GM18498 (cell line): ENCODE measurements at regions not wholly inside any gene's neighbourhood (a gene's known extent, or its start where the extent isn't known, plus 50 kb on each side); places are given as distances from the start of the nearest gene placed in this dataset.
"Not testable (repeated sequence)": the region's sequence is repeated elsewhere in the genome, so short reads cannot be mapped to it uniquely, and the experiment has no call there.

ENCODE experiments used
- ATAC-seq: cut with Tn5 transposase; IDR thresholded peaks from one replicate; pipeline ENCODE4 v1.9.1; 2021; ENCODE audit warnings: mild to moderate bottlenecking, moderate library complexity; ENCODE audit not compliant: unreplicated experiment

GRCh38 chr10:129203819-129204218 lies 263.2 kb upstream of the MGMT start:
- no peak for ATAC-seq

- no peak for ATAC-seq
These were observed 259.7 kb upstream of the MGMT start for GRCh38 chr10:129207297-129207696.

- no peak for ATAC-seq
These were observed 256.2 kb upstream of the MGMT start for GRCh38 chr10:129210876-129211275.

- no peak for ATAC-seq
These were observed 253.8 kb upstream of the MGMT start for GRCh38 chr10:129213256-129213655.

- ATAC-seq: not testable (repeated sequence)
These were observed 253.0 kb upstream of the MGMT start for GRCh38 chr10:129213996-129214395.

- ATAC-seq: no peak
These were observed 247.7 kb upstream of the MGMT start for GRCh38 chr10:129219364-129219763.

GRCh38 chr10:129222436-129222835 lies 244.6 kb upstream of the MGMT start:
- ATAC-seq: no peak

GRCh38 chr10:129223363-129223762 lies 243.7 kb upstream of the MGMT start:
- ATAC-seq: no peak

GRCh38 chr10:129224065-129224464 lies 243.0 kb upstream of the MGMT start:
- ATAC-seq: no peak

- no peak for ATAC-seq
These were observed 235.2 kb upstream of the MGMT start for GRCh38 chr10:129231821-129232220.

- no peak for ATAC-seq
These were observed 233.5 kb upstream of the MGMT start for GRCh38 chr10:129233351-129234148.

- ATAC-seq: no peak
These were observed 230.8 kb upstream of the MGMT start for GRCh38 chr10:129236274-129236691.

GRCh38 chr10:129241461-129241860 lies 225.6 kb upstream of the MGMT start:
- no peak for ATAC-seq

- no peak for ATAC-seq
These were observed 222.7 kb upstream of the MGMT start for GRCh38 chr10:129244298-129244697.

- ATAC-seq: no peak
These were observed 222.3 kb upstream of the MGMT start for GRCh38 chr10:129244757-129245156.

- no peak for ATAC-seq
These were observed 213.7 kb upstream of the MGMT start for GRCh38 chr10:129253161-129253864.

GRCh38 chr10:129253865-129254179 lies 213.2 kb upstream of the MGMT start:
- ATAC-seq: no peak

- ATAC-seq: no peak
These were observed 208.6 kb upstream of the MGMT start for GRCh38 chr10:129258283-129258923.

GRCh38 chr10:129259128-129259815 lies 207.8 kb upstream of the MGMT start:
- ATAC-seq: no peak

- ATAC-seq: no peak
These were observed 194.9 kb upstream of the MGMT start for GRCh38 chr10:129272176-129272575.

GRCh38 chr10:129272866-129273650 lies 194.0 kb upstream of the MGMT start:
- no peak for ATAC-seq
